Parathyroid adenoma (tissue), 2 donors: ENCODE measurements at regions not wholly inside any gene's neighbourhood (a gene's known extent, or its start where the extent isn't known, plus 50 kb on each side); places are given as distances from the start of the nearest gene placed in this dataset.

Experiments used
- H2AFZ ChIP-seq: fragments of 300-600 bp; sonication (generic); one replicate; pipeline ENCODE4 v1.7.0; 2017; ENCODE audit warnings: antibody characterized with exemption, mild to moderate bottlenecking
- H3K27ac ChIP-seq: fragments of 300-600 bp; sonication (generic); one replicate; pipeline ENCODE4 v1.7.0; 2017
- H3K27me3 ChIP-seq: fragments of 300-600 bp; sonication (generic); one replicate; pipeline ENCODE4 v1.7.0; 2017; ENCODE audit warnings: low read length; ENCODE audit not compliant: control insufficient read depth, insufficient read depth
- H3K36me3 ChIP-seq: fragments of 300-600 bp; sonication (generic); one replicate; pipeline ENCODE4 v1.7.0; 2017; ENCODE audit warnings: low read length; ENCODE audit not compliant: control insufficient read depth, insufficient read depth
- H3K4me1 ChIP-seq: fragments of 300-600 bp; sonication (generic); one replicate; pipeline ENCODE4 v1.7.0; 2017; ENCODE audit warnings: control low read depth
- H3K4me2 ChIP-seq: fragments of 300-600 bp; sonication (generic); one replicate; pipeline ENCODE4 v1.7.0; 2017; ENCODE audit warnings: low read length
- H3K4me3 ChIP-seq: fragments of 300-600 bp; sonication (generic); one replicate; pipeline ENCODE4 v1.7.0; 2017; ENCODE audit warnings: low read depth, low read length
- H3K79me2 ChIP-seq: fragments of 300-600 bp; sonication (generic); one replicate; pipeline ENCODE4 v1.7.0; 2017; ENCODE audit warnings: control low read depth
- H3K9ac ChIP-seq: fragments of 300-600 bp; sonication (generic); one replicate; pipeline ENCODE4 v1.7.0; 2017; ENCODE audit warnings: mild to moderate bottlenecking
- H3K9me3 ChIP-seq: fragments of 300-600 bp; sonication (generic); one replicate; pipeline ENCODE4 v1.7.0; 2017; ENCODE audit warnings: low read length; ENCODE audit not compliant: control insufficient read depth
- CTCF ChIP-seq: fragments of 300-600 bp; sonication (generic); IDR thresholded peaks from one replicate; pipeline ENCODE4 v1.7.0; 2017; ENCODE audit warnings: antibody characterized with exemption, mild to moderate bottlenecking
- donor health status: primary hyperparathyroidism.

GRCh38 chrX:110428144-110428543 is 69.5 kb downstream of the RTL9 start:
- Histone ChIP-seq H3K9ac (no peak overlapping the region), H3K9me3 (no peaks in the 10 kb centered on the region), H2AFZ (no peak overlapping the region), H3K4me1 (no peaks in the 10 kb centered on the region), H3K36me3 (no peaks in the 10 kb centered on the region), H3K4me2 (no peak overlapping the region), H3K27me3 (no peaks in the 10 kb centered on the region), H3K79me2 (no peaks in the 10 kb centered on the region), H3K4me3 (no peak overlapping the region), H3K27ac (no peak overlapping the region)
- no peak for TF ChIP-seq CTCF

- Histone ChIP-seq H3K27me3 (no peaks in the 10 kb centered on the region), H3K4me3 (no peak overlapping the region), H3K4me1 (no peaks in the 10 kb centered on the region), H3K9me3 (no peaks in the 10 kb centered on the region), H2AFZ (no peak overlapping the region), H3K27ac (no peak overlapping the region), H3K4me2 (no peak overlapping the region), H3K9ac (no peak overlapping the region), H3K79me2 (no peaks in the 10 kb centered on the region), H3K36me3 (no peaks in the 10 kb centered on the region)
- TF ChIP-seq CTCF: no peak
Measured at GRCh38 chrX:110430293-110431076, 71.8 kb downstream of the RTL9 start.

GRCh38 chrX:110432091-110432905 is 73.7 kb downstream of the RTL9 start:
- Histone ChIP-seq H3K9me3 (no peaks in the 10 kb centered on the region), H3K4me2 (no peak overlapping the region), H2AFZ (no peak overlapping the region), H3K27me3 (no peaks in the 10 kb centered on the region), H3K27ac (no peak overlapping the region), H3K79me2 (no peaks in the 10 kb centered on the region), H3K4me1 (no peaks in the 10 kb centered on the region), H3K9ac (no peak overlapping the region), H3K36me3 (no peaks in the 10 kb centered on the region), H3K4me3 (no peak overlapping the region)
- TF ChIP-seq CTCF: no peak

- Histone ChIP-seq H3K27ac (no peak overlapping the region), H3K9me3 (no peaks in the 10 kb centered on the region), H3K79me2 (no peaks in the 10 kb centered on the region), H2AFZ (no peak overlapping the region), H3K9ac (no peak overlapping the region), H3K4me3 (no peak overlapping the region), H3K4me1 (no peaks in the 10 kb centered on the region), H3K36me3 (no peaks in the 10 kb centered on the region), H3K27me3 (no peaks in the 10 kb centered on the region), H3K4me2 (no peak overlapping the region)
- no peak for TF ChIP-seq CTCF
Measured at GRCh38 chrX:110432906-110433215, 74.2 kb downstream of the RTL9 start.
